ENCODE measurements at regions not wholly inside any gene's neighbourhood (a gene's known extent, or its start where the extent isn't known, plus 50 kb on each side); places are given as distances from the start of the nearest gene placed in this dataset.
A peak's percentile ranks its signal among the peaks of the same experiment; 100 is the strongest.

DNA sequence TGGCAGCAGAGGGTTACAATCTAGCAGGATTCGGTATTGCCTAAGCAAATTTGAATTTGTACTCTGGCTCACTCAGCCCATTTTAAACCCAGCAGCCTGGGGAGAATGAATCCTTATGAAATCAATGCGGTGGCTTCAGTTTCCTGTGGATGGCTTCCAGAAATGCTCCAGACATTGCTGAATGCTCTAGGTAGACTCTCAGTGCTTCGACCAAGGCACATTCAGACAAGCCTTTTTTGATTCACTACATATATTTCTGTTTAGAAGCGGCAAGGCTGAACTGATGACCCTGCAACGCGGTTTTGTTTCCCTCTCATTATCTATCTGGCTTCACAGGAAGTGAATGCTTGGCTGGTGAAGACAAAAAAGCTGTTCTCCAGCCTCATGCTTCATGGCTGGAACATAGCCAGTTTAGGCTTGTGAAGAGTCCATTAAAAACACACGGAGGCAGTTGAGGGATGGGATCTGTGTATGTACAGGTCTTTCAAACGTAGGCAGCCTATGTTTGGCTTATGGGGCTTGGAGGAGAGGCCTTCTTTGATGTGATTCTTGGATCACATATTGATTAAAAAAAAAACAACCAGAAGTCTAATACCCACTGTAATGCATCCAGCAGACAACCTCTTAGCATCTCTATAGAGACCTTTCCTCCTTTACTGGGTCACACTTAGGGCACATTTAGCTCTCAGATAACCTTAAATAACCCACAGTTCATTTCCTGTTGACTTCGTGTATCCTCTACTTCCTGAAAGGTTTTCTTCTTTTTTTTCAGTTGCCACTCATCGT lies 400.2 kb upstream of the TBL1XR1 start:
- TF ChIP-seq, protein P1, sequence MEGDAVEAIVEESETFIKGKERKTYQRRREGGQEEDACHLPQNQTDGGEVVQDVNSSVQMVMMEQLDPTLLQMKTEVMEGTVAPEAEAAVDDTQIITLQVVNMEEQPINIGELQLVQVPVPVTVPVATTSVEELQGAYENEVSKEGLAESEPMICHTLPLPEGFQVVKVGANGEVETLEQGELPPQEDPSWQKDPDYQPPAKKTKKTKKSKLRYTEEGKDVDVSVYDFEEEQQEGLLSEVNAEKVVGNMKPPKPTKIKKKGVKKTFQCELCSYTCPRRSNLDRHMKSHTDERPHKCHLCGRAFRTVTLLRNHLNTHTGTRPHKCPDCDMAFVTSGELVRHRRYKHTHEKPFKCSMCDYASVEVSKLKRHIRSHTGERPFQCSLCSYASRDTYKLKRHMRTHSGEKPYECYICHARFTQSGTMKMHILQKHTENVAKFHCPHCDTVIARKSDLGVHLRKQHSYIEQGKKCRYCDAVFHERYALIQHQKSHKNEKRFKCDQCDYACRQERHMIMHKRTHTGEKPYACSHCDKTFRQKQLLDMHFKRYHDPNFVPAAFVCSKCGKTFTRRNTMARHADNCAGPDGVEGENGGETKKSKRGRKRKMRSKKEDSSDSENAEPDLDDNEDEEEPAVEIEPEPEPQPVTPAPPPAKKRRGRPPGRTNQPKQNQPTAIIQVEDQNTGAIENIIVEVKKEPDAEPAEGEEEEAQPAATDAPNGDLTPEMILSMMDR (IDR thresholded peaks at IDR 0.05): no peak
- peak in 1 of 3 donors; percentile 40 for TF ChIP-seq POLR2AphosphoS5 (IDR thresholded peaks at IDR 0.05)

Measured in breast epithelium (tissue), 3 donors.